ENCODE measurements at regions not wholly inside any gene's neighbourhood (a gene's known extent, or its start where the extent isn't known, plus 50 kb on each side); places are given as distances from the start of the nearest gene placed in this dataset.

DNA sequence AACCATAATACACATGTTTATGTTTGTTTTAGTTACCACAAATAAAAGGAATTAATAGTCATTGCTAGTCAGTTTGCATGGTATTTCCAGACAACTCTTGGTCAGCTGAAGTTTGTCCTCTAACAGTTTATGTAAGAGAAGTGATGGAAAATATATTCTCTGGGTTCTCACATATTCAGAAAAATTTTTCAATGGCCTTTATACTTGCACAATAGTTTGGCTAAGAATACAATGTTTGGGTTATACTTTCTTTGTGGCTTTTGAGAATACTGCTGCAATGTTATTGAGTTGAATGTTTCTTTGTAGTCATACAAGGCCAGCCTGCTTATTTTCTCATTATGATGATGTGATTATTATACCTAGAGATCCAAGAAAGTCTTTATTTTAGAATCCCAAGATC lies 133.9 kb downstream of the RAP2B start:
- no peak for TF ChIP-seq POLR2A (IDR thresholded peaks at IDR 0.05)
- TF ChIP-seq, protein P1, sequence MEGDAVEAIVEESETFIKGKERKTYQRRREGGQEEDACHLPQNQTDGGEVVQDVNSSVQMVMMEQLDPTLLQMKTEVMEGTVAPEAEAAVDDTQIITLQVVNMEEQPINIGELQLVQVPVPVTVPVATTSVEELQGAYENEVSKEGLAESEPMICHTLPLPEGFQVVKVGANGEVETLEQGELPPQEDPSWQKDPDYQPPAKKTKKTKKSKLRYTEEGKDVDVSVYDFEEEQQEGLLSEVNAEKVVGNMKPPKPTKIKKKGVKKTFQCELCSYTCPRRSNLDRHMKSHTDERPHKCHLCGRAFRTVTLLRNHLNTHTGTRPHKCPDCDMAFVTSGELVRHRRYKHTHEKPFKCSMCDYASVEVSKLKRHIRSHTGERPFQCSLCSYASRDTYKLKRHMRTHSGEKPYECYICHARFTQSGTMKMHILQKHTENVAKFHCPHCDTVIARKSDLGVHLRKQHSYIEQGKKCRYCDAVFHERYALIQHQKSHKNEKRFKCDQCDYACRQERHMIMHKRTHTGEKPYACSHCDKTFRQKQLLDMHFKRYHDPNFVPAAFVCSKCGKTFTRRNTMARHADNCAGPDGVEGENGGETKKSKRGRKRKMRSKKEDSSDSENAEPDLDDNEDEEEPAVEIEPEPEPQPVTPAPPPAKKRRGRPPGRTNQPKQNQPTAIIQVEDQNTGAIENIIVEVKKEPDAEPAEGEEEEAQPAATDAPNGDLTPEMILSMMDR (IDR thresholded peaks at IDR 0.05 in 8 of 11, conservative IDR thresholded peaks at IDR 0.05 in 3 of 11), result no peak

All from spleen (tissue), 7 donors.